GM19240 (cell line): ENCODE measurements at regions not wholly inside any gene's neighbourhood (a gene's known extent, or its start where the extent isn't known, plus 50 kb on each side); places are given as distances from the start of the nearest gene placed in this dataset.

ENCODE experiments used
- DNase-seq: peaks from one replicate; pipeline ENCODE4 v3.0.0; 2011; ENCODE audit warnings: low spot score; ENCODE audit not compliant: insufficient read length

GRCh38 chr5:61596265-61596664 is 264.2 kb downstream of the ZSWIM6 start:
- DNase-seq: no peak

GRCh38 chr5:61597684-61598083 is 265.6 kb downstream of the ZSWIM6 start:
- no peak for DNase-seq

- DNase-seq: no peak
These were observed 266.1 kb downstream of the ZSWIM6 start for GRCh38 chr5:61598126-61598525.

- no peak for DNase-seq
These were observed 267.5 kb downstream of the ZSWIM6 start for GRCh38 chr5:61599370-61600122.

- DNase-seq: no peak
These were observed 268.0 kb downstream of the ZSWIM6 start for GRCh38 chr5:61600123-61600444.

GRCh38 chr5:61600945-61601511 is 269.0 kb downstream of the ZSWIM6 start:
- no peak for DNase-seq

GRCh38 chr5:61603211-61603908 is 271.3 kb downstream of the ZSWIM6 start:
- no peak for DNase-seq

- DNase-seq: no peak
These were observed 272.3 kb downstream of the ZSWIM6 start for GRCh38 chr5:61604076-61605025.

GRCh38 chr5:61609840-61610677 is 278.0 kb downstream of the ZSWIM6 start:
- DNase-seq: no peak

GRCh38 chr5:61610678-61611024 is 278.6 kb downstream of the ZSWIM6 start:
- no peak for DNase-seq

- DNase-seq: no peak
These were observed 280.4 kb downstream of the ZSWIM6 start for GRCh38 chr5:61612431-61612830.

- DNase-seq: no peak
These were observed 281.6 kb downstream of the ZSWIM6 start for GRCh38 chr5:61613679-61614078.

- no peak for DNase-seq
These were observed 282.5 kb downstream of the ZSWIM6 start for GRCh38 chr5:61614606-61615005.

- no peak for DNase-seq
These were observed 285.0 kb downstream of the ZSWIM6 start for GRCh38 chr5:61617039-61617438.

- no peak for DNase-seq
These were observed 286.0 kb downstream of the ZSWIM6 start for GRCh38 chr5:61617995-61618525.

- no peak for DNase-seq
These were observed 286.5 kb downstream of the ZSWIM6 start for GRCh38 chr5:61618577-61618976.

GRCh38 chr5:61619289-61619688 is 287.2 kb downstream of the ZSWIM6 start:
- no peak for DNase-seq

- DNase-seq: no peak
These were observed 287.9 kb downstream of the ZSWIM6 start for GRCh38 chr5:61619777-61620518.

GRCh38 chr5:61620699-61621182 is 288.7 kb downstream of the ZSWIM6 start:
- no peak for DNase-seq

GRCh38 chr5:61621202-61621650 is 289.2 kb downstream of the ZSWIM6 start:
- no peak for DNase-seq
